K562 (cell line): ENCODE measurements at regions not wholly inside any gene's neighbourhood (a gene's known extent, or its start where the extent isn't known, plus 50 kb on each side); places are given as distances from the start of the nearest gene placed in this dataset.

Experiments used
- ATAC-seq: fragments of 200-7000 bp; cut with Tn5 transposase; 3 replicates; pipeline ENCODE4 v1.9.1; 2020; ENCODE audit warnings: moderate library complexity
- BruUV-seq: library from RNA; stranded (reverse); fragments of 400-500 nt; replicated peaks from 2 replicates; lab custom pipeline; 2021; lab: Mats Ljungman, UMichigan
- CTCF ChIA-PET: fragments of 300-600 bp; formaldehyde crosslinking; extraction: SDS; loops from one replicate; lab custom pipeline; 2021; ENCODE audit warnings: low intra/inter-chr PET ratio; lab: Yijun Ruan, JAX
- POLR2A ChIA-PET: fragments of 300-600, 350-650 bp; sonication (Branson Sonifier 250); formaldehyde crosslinking; extraction: SDS; loops from one replicate; lab custom pipeline; 2021; ENCODE audit warnings: antibody characterized with exemption, inconsistent platforms; lab: Yijun Ruan, JAX
- DNase-seq, 4 experiments: peaks; one replicate each; pipeline versions ENCODE4 v3.0.0 to v3.0.0-alpha.2; 2011 to 2018; ENCODE audit warnings: low spot score in 3 of 4, mixed read lengths in 3 of 4; ENCODE audit errors: extremely low read depth in 1 of 4
- FAIRE-seq: peaks from 2 replicates; lab custom pipeline; 2011; peaks lifted over from hg19 to GRCh38; lab: Jason Lieb, UNC
- H2AFZ ChIP-seq: 2 replicates; pipeline ENCODE4 v1.6.0; 2011; ENCODE audit warnings: low read depth, low read length, control low read depth, inconsistent platforms
- H3K27ac ChIP-seq: fragments of 200-600 bp; 3 replicates; pipeline ENCODE4 v1.8.0; 2011; ENCODE audit warnings: low read depth, mild to moderate bottlenecking, control low read depth, inconsistent platforms, low read length, moderate library complexity, mixed read lengths; ENCODE audit errors: extremely low read depth
- H3K27me3 ChIP-seq, 2 experiments: fragments of 300-600 bp in 1 of 2; 2 replicates in 1 of 2; 3 replicates in 1 of 2; pipeline versions ENCODE4 v1.6.0 to v1.8.0; 2011; ENCODE audit warnings: inconsistent platforms in 2 of 2, low read length in 2 of 2, mild to moderate bottlenecking in 1 of 2, mixed read lengths in 1 of 2, moderate library complexity in 1 of 2; ENCODE audit not compliant: control insufficient read depth in 2 of 2, insufficient read depth in 2 of 2
- H3K36me3 ChIP-seq: fragments of 300-600 bp; 3 replicates; pipeline ENCODE4 v1.8.0; 2011; ENCODE audit warnings: mild to moderate bottlenecking, low read length, inconsistent platforms; ENCODE audit not compliant: control insufficient read depth, insufficient read depth
- H3K4me1 ChIP-seq, 2 experiments: fragments of 200-600 bp in 1 of 2; replicated peaks in 1 of 2; 2 replicates in 1 of 2; 3 replicates in 1 of 2; pipeline versions ENCODE4 v1.5.1 to v1.8.0; 2011; ENCODE audit warnings: inconsistent platforms in 2 of 2, low read length in 2 of 2, mild to moderate bottlenecking in 1 of 2, mixed read lengths in 1 of 2, moderate library complexity in 1 of 2; ENCODE audit not compliant: control insufficient read depth in 2 of 2, insufficient read depth in 2 of 2
- H3K4me2 ChIP-seq: 2 replicates; pipeline ENCODE4 v1.6.1; 2011; ENCODE audit warnings: low read length, control low read depth, inconsistent platforms, mixed read lengths; ENCODE audit not compliant: insufficient read depth
- H3K4me3 ChIP-seq: fragments of 200-600 bp; sonication (generic), shearing (Covaris generic); 2 replicates; pipeline ENCODE4 v1.5.1; 2016; ENCODE audit warnings: control low read depth, inconsistent platforms
- H3K79me2 ChIP-seq: fragments of 200-600 bp; 3 replicates; pipeline ENCODE4 v1.8.0; 2011; ENCODE audit warnings: low read length, inconsistent platforms; ENCODE audit not compliant: control insufficient read depth, insufficient read depth
- H3K9ac ChIP-seq, 2 experiments: 2 replicates each; pipeline versions ENCODE4 v1.6.0 to v1.6.1; 2011; ENCODE audit warnings: low read depth in 2 of 2, low read length in 2 of 2, control low read depth in 1 of 2, inconsistent platforms in 1 of 2, mild to moderate bottlenecking in 1 of 2, mixed read lengths in 1 of 2; ENCODE audit not compliant: insufficient read depth in 1 of 2
- H3K9me1 ChIP-seq: one replicate; pipeline ENCODE4 v1.6.0; 2011; ENCODE audit warnings: inconsistent platforms, mild to moderate bottlenecking, low read length, moderate library complexity; ENCODE audit not compliant: control insufficient read depth, insufficient read depth
- H3K9me3 ChIP-seq: replicated peaks from 2 replicates; pipeline ENCODE4 v1.5.1; 2011; ENCODE audit warnings: low read depth, low read length, inconsistent platforms; ENCODE audit not compliant: control insufficient read depth, insufficient read depth
- H4K20me1 ChIP-seq: replicated peaks from 2 replicates; pipeline ENCODE4 v1.6.1; 2011; ENCODE audit warnings: low read length, inconsistent platforms, mixed read lengths; ENCODE audit not compliant: control insufficient read depth, insufficient read depth
- CBFB ChIP-seq: sonication (generic); formaldehyde crosslinking; IDR thresholded peaks from 2 replicates; pipeline ENCODE4 v1.4.0; 2020; ENCODE audit warnings: mild to moderate bottlenecking, missing genetic modification reagents
- ERF ChIP-seq: fragments of 450-650 bp; formaldehyde crosslinking; IDR thresholded peaks from 2 replicates; pipeline ENCODE4 v1.4.0; 2020; ENCODE audit warnings: mild to moderate bottlenecking, mixed read lengths
- HMG20B ChIP-seq: fragments of 250-450 bp; sonication (Bioruptor Pico); IDR thresholded peaks from 2 replicates; pipeline ENCODE4 v1.5.0; 2021; ENCODE audit warnings: mild to moderate bottlenecking
- ZNF766 ChIP-seq: fragments of 200-800 bp; sonication (Bioruptor generic); conservative IDR thresholded peaks from 2 replicates; pipeline ENCODE4 v1.6.1; 2016; ENCODE audit warnings: missing genetic modification characterization, missing compliant biosample characterization
- WGBS: fragments of 100-300 bp; shearing (Covaris generic); methylation state at CpG from one replicate; pipeline ENCODE4 v1.1.6; 2016; ENCODE audit warnings: low coverage, mixed read lengths; ENCODE audit not compliant: insufficient coverage; ENCODE audit errors: missing lambda C conversion rate; 5-methylcytosine and 5-hydroxymethylcytosine counted together
- in situ Hi-C: fragments of 300-500 bp; cut with MboI; formaldehyde crosslinking; loops from 4 replicates; pipeline ENCODE4 v1.15.0; 2018; ENCODE audit warnings: inconsistent platforms, mixed read lengths
- intact Hi-C: fragments of 100-400 bp; cut with micrococcal nuclease; formaldehyde crosslinking; loops from 2 replicates; pipeline ENCODE4 v1.14.2; 2022
- TF ChIP-seq, protein P1 (sequence below): sonication (generic); formaldehyde crosslinking; IDR thresholded peaks from 2 replicates; pipeline ENCODE4 v1.8.0; 2022; ENCODE audit warnings: mild to moderate bottlenecking, missing genetic modification reagents
- TF ChIP-seq, protein P2 (sequence below): fragments of 250-450 bp; sonication (Bioruptor Pico); IDR thresholded peaks from 2 replicates; pipeline ENCODE4 v1.8.0; 2021; ENCODE audit warnings: mild to moderate bottlenecking, moderate library complexity

GRCh38 chr22:49090061-49090852 lies 737.4 kb downstream of the BRD1 start:
- peaks cover 0 to 29% of the 10 kb centered on the region in 2 experiments; a peak in 2 of 5 replicates for H3K27me3 ChIP-seq
- H3K9me3 ChIP-seq = no peaks in the 10 kb centered on the region
- no peaks in the 10 kb centered on the region for H3K79me2 ChIP-seq
- no peaks in the 10 kb centered on the region for H4K20me1 ChIP-seq
- no peak for ATAC-seq
- H3K36me3 ChIP-seq = no peaks in the 10 kb centered on the region
- POLR2A ChIA-PET = no interaction called here
- CTCF ChIA-PET = no interaction called here
- 0% methylated on average over 14 of the region's 20 CpGs for WGBS
- TF ChIP-seq ERF (CRISPR knock-in tag) (no peak), ZNF766 (CRISPR knock-in tag) (no peak), CBFB (CRISPR knock-in tag) (no peak), HMG20B (no peak)
- TF ChIP-seq, protein P1, sequence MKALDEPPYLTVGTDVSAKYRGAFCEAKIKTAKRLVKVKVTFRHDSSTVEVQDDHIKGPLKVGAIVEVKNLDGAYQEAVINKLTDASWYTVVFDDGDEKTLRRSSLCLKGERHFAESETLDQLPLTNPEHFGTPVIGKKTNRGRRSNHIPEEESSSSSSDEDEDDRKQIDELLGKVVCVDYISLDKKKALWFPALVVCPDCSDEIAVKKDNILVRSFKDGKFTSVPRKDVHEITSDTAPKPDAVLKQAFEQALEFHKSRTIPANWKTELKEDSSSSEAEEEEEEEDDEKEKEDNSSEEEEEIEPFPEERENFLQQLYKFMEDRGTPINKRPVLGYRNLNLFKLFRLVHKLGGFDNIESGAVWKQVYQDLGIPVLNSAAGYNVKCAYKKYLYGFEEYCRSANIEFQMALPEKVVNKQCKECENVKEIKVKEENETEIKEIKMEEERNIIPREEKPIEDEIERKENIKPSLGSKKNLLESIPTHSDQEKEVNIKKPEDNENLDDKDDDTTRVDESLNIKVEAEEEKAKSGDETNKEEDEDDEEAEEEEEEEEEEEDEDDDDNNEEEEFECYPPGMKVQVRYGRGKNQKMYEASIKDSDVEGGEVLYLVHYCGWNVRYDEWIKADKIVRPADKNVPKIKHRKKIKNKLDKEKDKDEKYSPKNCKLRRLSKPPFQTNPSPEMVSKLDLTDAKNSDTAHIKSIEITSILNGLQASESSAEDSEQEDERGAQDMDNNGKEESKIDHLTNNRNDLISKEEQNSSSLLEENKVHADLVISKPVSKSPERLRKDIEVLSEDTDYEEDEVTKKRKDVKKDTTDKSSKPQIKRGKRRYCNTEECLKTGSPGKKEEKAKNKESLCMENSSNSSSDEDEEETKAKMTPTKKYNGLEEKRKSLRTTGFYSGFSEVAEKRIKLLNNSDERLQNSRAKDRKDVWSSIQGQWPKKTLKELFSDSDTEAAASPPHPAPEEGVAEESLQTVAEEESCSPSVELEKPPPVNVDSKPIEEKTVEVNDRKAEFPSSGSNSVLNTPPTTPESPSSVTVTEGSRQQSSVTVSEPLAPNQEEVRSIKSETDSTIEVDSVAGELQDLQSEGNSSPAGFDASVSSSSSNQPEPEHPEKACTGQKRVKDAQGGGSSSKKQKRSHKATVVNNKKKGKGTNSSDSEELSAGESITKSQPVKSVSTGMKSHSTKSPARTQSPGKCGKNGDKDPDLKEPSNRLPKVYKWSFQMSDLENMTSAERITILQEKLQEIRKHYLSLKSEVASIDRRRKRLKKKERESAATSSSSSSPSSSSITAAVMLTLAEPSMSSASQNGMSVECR (CRISPR knock-in tag) = no peak
- TF ChIP-seq, protein P2, sequence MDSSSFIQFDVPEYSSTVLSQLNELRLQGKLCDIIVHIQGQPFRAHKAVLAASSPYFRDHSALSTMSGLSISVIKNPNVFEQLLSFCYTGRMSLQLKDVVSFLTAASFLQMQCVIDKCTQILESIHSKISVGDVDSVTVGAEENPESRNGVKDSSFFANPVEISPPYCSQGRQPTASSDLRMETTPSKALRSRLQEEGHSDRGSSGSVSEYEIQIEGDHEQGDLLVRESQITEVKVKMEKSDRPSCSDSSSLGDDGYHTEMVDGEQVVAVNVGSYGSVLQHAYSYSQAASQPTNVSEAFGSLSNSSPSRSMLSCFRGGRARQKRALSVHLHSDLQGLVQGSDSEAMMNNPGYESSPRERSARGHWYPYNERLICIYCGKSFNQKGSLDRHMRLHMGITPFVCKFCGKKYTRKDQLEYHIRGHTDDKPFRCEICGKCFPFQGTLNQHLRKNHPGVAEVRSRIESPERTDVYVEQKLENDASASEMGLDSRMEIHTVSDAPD = no peak
- H3K9me1 ChIP-seq = no peaks in the 10 kb centered on the region
- FAIRE-seq = no peak
- H2AFZ ChIP-seq = no peak overlapping the region
- no peak overlapping the region for H3K27ac ChIP-seq
- intact Hi-C loops (no loop called here), in situ Hi-C loops (no loop called here)
- DNase-seq = no peak
- H3K4me1 ChIP-seq = no peaks in the 10 kb centered on the region; a peak in 1 of 5 replicates
- H3K4me2 ChIP-seq = no peak overlapping the region
- no TSS peak for BruUV-seq
- no peak overlapping the region for H3K4me3 ChIP-seq
- no peak overlapping the region for H3K9ac ChIP-seq
